GM18873 (cell line): ENCODE measurements at regions not wholly inside any gene's neighbourhood (a gene's known extent, or its start where the extent isn't known, plus 50 kb on each side); places are given as distances from the start of the nearest gene placed in this dataset.
"Not testable (repeated sequence)": the region's sequence is repeated elsewhere in the genome, so short reads cannot be mapped to it uniquely, and the experiment has no call there.

Source experiments
- ATAC-seq: cut with Tn5 transposase; IDR thresholded peaks from one replicate; pipeline ENCODE4 v1.9.1; 2021; ENCODE audit warnings: mild to moderate bottlenecking, moderate library complexity, moderate number of reproducible peaks; ENCODE audit not compliant: unreplicated experiment, low FRiP score

GRCh38 chr15:26280281-26280680 lies 417.2 kb upstream of the ATP10A start:
- no peak for ATAC-seq

- ATAC-seq = no peak
These were observed 398.8 kb upstream of the ATP10A start for GRCh38 chr15:26261966-26262365.

GRCh38 chr15:26261413-26261812 lies 398.3 kb upstream of the ATP10A start:
- no peak for ATAC-seq

- no peak for ATAC-seq
These were observed 397.5 kb upstream of the ATP10A start for GRCh38 chr15:26260517-26261133.

GRCh38 chr15:26259581-26259980 lies 396.5 kb upstream of the ATP10A start:
- ATAC-seq = no peak

GRCh38 chr15:26244782-26245181 lies 381.7 kb upstream of the ATP10A start:
- ATAC-seq = not testable (repeated sequence)

GRCh38 chr15:26243382-26243781 lies 380.3 kb upstream of the ATP10A start:
- no peak for ATAC-seq

- ATAC-seq = no peak
These were observed 379.5 kb upstream of the ATP10A start for GRCh38 chr15:26242565-26243071.

- ATAC-seq = no peak
These were observed 372.7 kb upstream of the ATP10A start for GRCh38 chr15:26235864-26236263.

GRCh38 chr15:26234976-26235767 lies 372.0 kb upstream of the ATP10A start:
- ATAC-seq = no peak

- no peak for ATAC-seq
These were observed 369.6 kb upstream of the ATP10A start for GRCh38 chr15:26232691-26233090.

GRCh38 chr15:26231096-26231495 lies 368.0 kb upstream of the ATP10A start:
- no peak for ATAC-seq

- ATAC-seq = no peak
These were observed 361.1 kb upstream of the ATP10A start for GRCh38 chr15:26224266-26224665.

- no peak for ATAC-seq
These were observed 360.6 kb upstream of the ATP10A start for GRCh38 chr15:26223720-26224119.

GRCh38 chr15:26222781-26223180 lies 359.7 kb upstream of the ATP10A start:
- no peak for ATAC-seq

- not testable (repeated sequence) for ATAC-seq
These were observed 353.9 kb upstream of the ATP10A start for GRCh38 chr15:26217043-26217442.

GRCh38 chr15:26214290-26214689 lies 351.2 kb upstream of the ATP10A start:
- ATAC-seq = no peak

- ATAC-seq = no peak
These were observed 350.3 kb upstream of the ATP10A start for GRCh38 chr15:26213427-26213826.

GRCh38 chr15:26212109-26212508 lies 349.0 kb upstream of the ATP10A start:
- no peak for ATAC-seq

- ATAC-seq = no peak
These were observed 347.9 kb upstream of the ATP10A start for GRCh38 chr15:26210980-26211379.

GRCh38 chr15:26201177-26201858 lies 338.2 kb upstream of the ATP10A start:
- no peak for ATAC-seq
